ENCODE measurements at regions not wholly inside any gene's neighbourhood (a gene's known extent, or its start where the extent isn't known, plus 50 kb on each side); places are given as distances from the start of the nearest gene placed in this dataset.

- H4K91ac ChIP-seq (replicated peaks; ENCODE audit: insufficient read length, low read length): no peak overlapping the region
- POLR2A ChIA-PET (ENCODE audit: partially characterized antibody): no interaction called here
- TF ChIP-seq HDAC2 (IDR thresholded peaks at IDR 0.05; ENCODE audit: borderline replicate concordance in 1 of 2, low read depth in 2 of 2, low read length in 2 of 2) (no peak), POLR2AphosphoS5 (IDR thresholded peaks at IDR 0.05; ENCODE audit: low read depth, low read length) (no peak), RXRA (IDR thresholded peaks at IDR 0.05; ENCODE audit: insufficient read depth, low read depth, low read length) (no peak), TAF7 (optimal IDR thresholded peaks at IDR 0.05; ENCODE audit: borderline replicate concordance, low read depth, low read length) (no peak), PHF8 (conservative IDR thresholded peaks at IDR 0.05; ENCODE audit: low read depth, low read length) (no peak), TBP (IDR thresholded peaks at IDR 0.05; ENCODE audit: low read depth, low read length) (no peak), ATF2 (IDR thresholded peaks at IDR 0.05; ENCODE audit: low read length) (no peak), TCF12 (IDR thresholded peaks at IDR 0.05; ENCODE audit: low read depth, low read length) (no peak), SP4 (IDR thresholded peaks at IDR 0.05; ENCODE audit: low read length) (no peak), JUND (IDR thresholded peaks at IDR 0.05; ENCODE audit: low read length) (no peak)
- TF ChIP-seq, protein P1, sequence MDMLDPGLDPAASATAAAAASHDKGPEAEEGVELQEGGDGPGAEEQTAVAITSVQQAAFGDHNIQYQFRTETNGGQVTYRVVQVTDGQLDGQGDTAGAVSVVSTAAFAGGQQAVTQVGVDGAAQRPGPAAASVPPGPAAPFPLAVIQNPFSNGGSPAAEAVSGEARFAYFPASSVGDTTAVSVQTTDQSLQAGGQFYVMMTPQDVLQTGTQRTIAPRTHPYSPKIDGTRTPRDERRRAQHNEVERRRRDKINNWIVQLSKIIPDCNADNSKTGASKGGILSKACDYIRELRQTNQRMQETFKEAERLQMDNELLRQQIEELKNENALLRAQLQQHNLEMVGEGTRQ (IDR thresholded peaks at IDR 0.05; ENCODE audit: low read length): no peak
These were observed 218.5 kb upstream of the FGF13 start for GRCh38 chrX:138929926-138930582.

More at GRCh38 chrX:138929926-138930582, 218.5 kb upstream of the FGF13 start:
- Histone ChIP-seq H2BK5ac (ENCODE audit: low read depth, low read length) (no peak overlapping the region), H3K4ac (replicated peaks; ENCODE audit: insufficient read length, low read depth, low read length) (no peak overlapping the region), H3K4me2 (ENCODE audit: insufficient read depth in 1 of 2, low read depth in 2 of 2, low read length in 2 of 2) (no peak overlapping the region), H3K4me1 (replicated peaks in 1 of 4; ENCODE audit: control insufficient read depth in 3 of 4, insufficient read depth in 4 of 4, low read length in 3 of 4) (no peaks in the 10 kb centered on the region), H4K20me1 (replicated peaks in 1 of 2; ENCODE audit: control insufficient read depth in 1 of 2, insufficient read depth in 2 of 2, low read length in 2 of 2) (no peaks in the 10 kb centered on the region), H3K4me3 (ENCODE audit: extremely low read depth in 1 of 4, insufficient read depth in 2 of 4, low read depth in 3 of 4, low read length in 4 of 4) (no peak overlapping the region), H3K27me3 (replicated peaks in 1 of 4; ENCODE audit: control insufficient read depth in 3 of 4, extremely low read depth in 1 of 4, insufficient read depth in 3 of 4, low read length in 3 of 4) (no peaks in the 10 kb centered on the region), H3K23ac (ENCODE audit: insufficient read length) (no peak overlapping the region), H2AK5ac (ENCODE audit: low read depth, low read length) (no peak overlapping the region), H3K79me1 (ENCODE audit: low read depth, low read length) (no peaks in the 10 kb centered on the region), H3K23me2 (ENCODE audit: low read depth, low read length) (no peaks in the 10 kb centered on the region), H3K9me3 (ENCODE audit: insufficient read depth in 2 of 2, low read depth in 1 of 2, low read length in 1 of 2) (no peaks in the 10 kb centered on the region), H3K36me3 (ENCODE audit: control insufficient read depth in 2 of 4, insufficient read depth in 4 of 4, low read length in 3 of 4) (no peaks in the 10 kb centered on the region), H3K14ac (ENCODE audit: insufficient read length) (no peak overlapping the region), H4K5ac (ENCODE audit: insufficient read length, low read depth, low read length) (no peak overlapping the region), H2BK15ac (ENCODE audit: low read length) (no peak overlapping the region), H3K9ac (replicated peaks in 1 of 4; ENCODE audit: extremely low read depth in 1 of 4, low read depth in 3 of 4, low read length in 3 of 4) (no peak overlapping the region), H3K27ac (ENCODE audit: low read depth, low read length) (no peak overlapping the region), H2BK12ac (ENCODE audit: low read depth, low read length) (no peak overlapping the region), H3K79me2 (ENCODE audit: control insufficient read depth in 1 of 2, insufficient read depth in 2 of 2, low read length in 2 of 2) (no peaks in the 10 kb centered on the region), H2BK120ac (replicated peaks; ENCODE audit: low read depth, low read length) (no peak overlapping the region), H3K18ac (ENCODE audit: extremely low read depth, low read length) (no peak overlapping the region), H2AFZ (ENCODE audit: low read length) (no peak overlapping the region), H3K56ac (replicated peaks; ENCODE audit: insufficient read length, low read depth, low read length) (no peak overlapping the region), H4K8ac (ENCODE audit: extremely low read depth, insufficient read depth, low read length) (no peak overlapping the region), H2BK20ac (ENCODE audit: low read length) (no peak overlapping the region)
- DNase-seq (ENCODE audit: low read depth in 1 of 2, low spot score in 2 of 2) (no peak), FAIRE-seq (no peak)
- CTCF ChIA-PET (ENCODE audit: partially characterized antibody): interaction anchor here (0.7 kb wide), 1 partner anchor 129 kb away, joined by 3 read pairs; no protein-coding TSS in a partner anchor
- 89% methylated on average over 4 of the region's 4 CpGs; no CpG with 5 or more reads in 1 of the 2 experiments for WGBS, 2 experiments (ENCODE audit: extremely low coverage in 1 of 2, insufficient coverage in 1 of 2, insufficient read length in 1 of 2, insufficient replicate concordance in 2 of 2, low coverage in 1 of 2, low lambda C conversion rate in 2 of 2, missing lambda C conversion rate in 1 of 2)
